ENCODE measurements at regions not wholly inside any gene's neighbourhood (a gene's known extent, or its start where the extent isn't known, plus 50 kb on each side); places are given as distances from the start of the nearest gene placed in this dataset.

DNA sequence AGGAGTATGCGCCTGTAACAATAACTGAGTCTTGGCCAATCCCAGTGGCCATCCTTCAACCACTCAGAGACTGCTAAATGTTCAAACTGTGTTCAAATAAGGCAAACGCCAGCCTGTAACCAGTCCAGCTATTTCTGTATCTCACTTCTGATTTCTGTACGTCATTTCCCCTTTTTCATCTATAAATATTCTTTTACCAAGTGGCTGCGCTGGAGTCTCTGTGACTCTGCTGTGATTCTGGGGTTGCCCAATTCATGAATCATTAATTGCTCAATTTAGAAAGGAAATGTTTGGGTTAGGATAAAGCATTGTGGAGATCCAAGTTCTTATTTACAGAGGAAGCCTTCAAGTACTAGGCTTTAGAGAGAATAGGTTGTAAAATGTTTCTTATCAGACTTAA lies 89.8 kb upstream of the UST start:
- TF ChIP-seq POLR2AphosphoS5 (IDR thresholded peaks at IDR 0.05): no peak
- TF ChIP-seq, protein P1, sequence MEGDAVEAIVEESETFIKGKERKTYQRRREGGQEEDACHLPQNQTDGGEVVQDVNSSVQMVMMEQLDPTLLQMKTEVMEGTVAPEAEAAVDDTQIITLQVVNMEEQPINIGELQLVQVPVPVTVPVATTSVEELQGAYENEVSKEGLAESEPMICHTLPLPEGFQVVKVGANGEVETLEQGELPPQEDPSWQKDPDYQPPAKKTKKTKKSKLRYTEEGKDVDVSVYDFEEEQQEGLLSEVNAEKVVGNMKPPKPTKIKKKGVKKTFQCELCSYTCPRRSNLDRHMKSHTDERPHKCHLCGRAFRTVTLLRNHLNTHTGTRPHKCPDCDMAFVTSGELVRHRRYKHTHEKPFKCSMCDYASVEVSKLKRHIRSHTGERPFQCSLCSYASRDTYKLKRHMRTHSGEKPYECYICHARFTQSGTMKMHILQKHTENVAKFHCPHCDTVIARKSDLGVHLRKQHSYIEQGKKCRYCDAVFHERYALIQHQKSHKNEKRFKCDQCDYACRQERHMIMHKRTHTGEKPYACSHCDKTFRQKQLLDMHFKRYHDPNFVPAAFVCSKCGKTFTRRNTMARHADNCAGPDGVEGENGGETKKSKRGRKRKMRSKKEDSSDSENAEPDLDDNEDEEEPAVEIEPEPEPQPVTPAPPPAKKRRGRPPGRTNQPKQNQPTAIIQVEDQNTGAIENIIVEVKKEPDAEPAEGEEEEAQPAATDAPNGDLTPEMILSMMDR (IDR thresholded peaks at IDR 0.05 in 8 of 11, conservative IDR thresholded peaks at IDR 0.05 in 3 of 11): no peak
